WTC11 (cell line): ENCODE measurements at regions not wholly inside any gene's neighbourhood (a gene's known extent, or its start where the extent isn't known, plus 50 kb on each side); places are given as distances from the start of the nearest gene placed in this dataset.

Experiments used
- ATF1 ChIP-seq: sonication (generic); formaldehyde crosslinking; IDR thresholded peaks from 2 replicates; pipeline ENCODE4 v1.8.1; 2023; ENCODE audit warnings: mild to moderate bottlenecking, moderate library complexity, missing genetic modification reagents
- ATF2 ChIP-seq: sonication (generic); formaldehyde crosslinking; IDR thresholded peaks from 2 replicates; pipeline ENCODE4 v1.8.1; 2022; ENCODE audit warnings: low read depth, missing genetic modification reagents, borderline replicate concordance
- CTCF ChIP-seq: fragments of 200-600 bp; IDR thresholded peaks from 2 replicates; pipeline ENCODE4 v1.8.0; 2022; ENCODE audit warnings: antibody characterized with exemption
- E2F1 ChIP-seq: sonication (generic); formaldehyde crosslinking; IDR thresholded peaks from 2 replicates; pipeline ENCODE4 v1.8.0; 2022; ENCODE audit warnings: mild to moderate bottlenecking, missing genetic modification reagents
- ESRRA ChIP-seq: sonication (generic); formaldehyde crosslinking; IDR thresholded peaks from 2 replicates; pipeline ENCODE4 v1.8.1; 2022; ENCODE audit warnings: mild to moderate bottlenecking, missing genetic modification reagents, borderline replicate concordance
- ETV6 ChIP-seq: sonication (generic); formaldehyde crosslinking; IDR thresholded peaks from 2 replicates; pipeline ENCODE4 v1.8.1; 2022; ENCODE audit warnings: mild to moderate bottlenecking, missing genetic modification reagents
- FOXJ3 ChIP-seq: sonication (generic); formaldehyde crosslinking; IDR thresholded peaks from 2 replicates; pipeline ENCODE4 v1.9.0; 2021; ENCODE audit warnings: missing genetic modification reagents, mild to moderate bottlenecking, borderline replicate concordance
- MAX ChIP-seq: sonication (generic); formaldehyde crosslinking; IDR thresholded peaks from 2 replicates; pipeline ENCODE4 v1.8.0; 2022; ENCODE audit warnings: mild to moderate bottlenecking, missing genetic modification reagents
- NR1H2 ChIP-seq: sonication (generic); formaldehyde crosslinking; IDR thresholded peaks from 2 replicates; pipeline ENCODE4 v1.9.0; 2021; ENCODE audit warnings: mild to moderate bottlenecking, moderate library complexity, missing genetic modification reagents
- NR3C1 ChIP-seq: sonication (generic); formaldehyde crosslinking; conservative IDR thresholded peaks from 2 replicates; pipeline ENCODE4 v1.8.1; 2023; ENCODE audit warnings: low read depth, mild to moderate bottlenecking, missing genetic modification reagents
- USF1 ChIP-seq: sonication (generic); formaldehyde crosslinking; IDR thresholded peaks from 2 replicates; pipeline ENCODE4 v1.8.0; 2022; ENCODE audit warnings: mild to moderate bottlenecking, missing genetic modification reagents
- USF2 ChIP-seq: sonication (generic); formaldehyde crosslinking; IDR thresholded peaks from 2 replicates; pipeline ENCODE4 v1.8.1; 2023; ENCODE audit warnings: mild to moderate bottlenecking, missing genetic modification reagents, moderate library complexity
- TF ChIP-seq, protein P1 (sequence below): fragments of 250-450 bp; sonication (Bioruptor Pico); IDR thresholded peaks from 2 replicates; pipeline ENCODE4 v1.9.0; 2021; ENCODE audit warnings: mild to moderate bottlenecking
- TF ChIP-seq, protein P2 (sequence below): sonication (generic); formaldehyde crosslinking; conservative IDR thresholded peaks from 2 replicates; pipeline ENCODE4 v1.8.1; 2022; ENCODE audit warnings: mild to moderate bottlenecking, missing genetic modification reagents

- no peak for TF ChIP-seq ETV6 (CRISPR knock-in tag)
- no peak for TF ChIP-seq ATF2
- TF ChIP-seq CTCF, result no peak
- TF ChIP-seq USF1 (CRISPR knock-in tag), result no peak
- no peak for TF ChIP-seq E2F1 (CRISPR knock-in tag)
- TF ChIP-seq, protein P1, sequence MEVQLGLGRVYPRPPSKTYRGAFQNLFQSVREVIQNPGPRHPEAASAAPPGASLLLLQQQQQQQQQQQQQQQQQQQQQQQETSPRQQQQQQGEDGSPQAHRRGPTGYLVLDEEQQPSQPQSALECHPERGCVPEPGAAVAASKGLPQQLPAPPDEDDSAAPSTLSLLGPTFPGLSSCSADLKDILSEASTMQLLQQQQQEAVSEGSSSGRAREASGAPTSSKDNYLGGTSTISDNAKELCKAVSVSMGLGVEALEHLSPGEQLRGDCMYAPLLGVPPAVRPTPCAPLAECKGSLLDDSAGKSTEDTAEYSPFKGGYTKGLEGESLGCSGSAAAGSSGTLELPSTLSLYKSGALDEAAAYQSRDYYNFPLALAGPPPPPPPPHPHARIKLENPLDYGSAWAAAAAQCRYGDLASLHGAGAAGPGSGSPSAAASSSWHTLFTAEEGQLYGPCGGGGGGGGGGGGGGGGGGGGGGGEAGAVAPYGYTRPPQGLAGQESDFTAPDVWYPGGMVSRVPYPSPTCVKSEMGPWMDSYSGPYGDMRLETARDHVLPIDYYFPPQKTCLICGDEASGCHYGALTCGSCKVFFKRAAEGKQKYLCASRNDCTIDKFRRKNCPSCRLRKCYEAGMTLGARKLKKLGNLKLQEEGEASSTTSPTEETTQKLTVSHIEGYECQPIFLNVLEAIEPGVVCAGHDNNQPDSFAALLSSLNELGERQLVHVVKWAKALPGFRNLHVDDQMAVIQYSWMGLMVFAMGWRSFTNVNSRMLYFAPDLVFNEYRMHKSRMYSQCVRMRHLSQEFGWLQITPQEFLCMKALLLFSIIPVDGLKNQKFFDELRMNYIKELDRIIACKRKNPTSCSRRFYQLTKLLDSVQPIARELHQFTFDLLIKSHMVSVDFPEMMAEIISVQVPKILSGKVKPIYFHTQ (CRISPR knock-in tag), result no peak
- no peak for TF ChIP-seq ESRRA (CRISPR knock-in tag)
- no peak for TF ChIP-seq ATF1 (CRISPR knock-in tag)
- no peak for TF ChIP-seq NR3C1 (CRISPR knock-in tag)
- TF ChIP-seq, protein P2, sequence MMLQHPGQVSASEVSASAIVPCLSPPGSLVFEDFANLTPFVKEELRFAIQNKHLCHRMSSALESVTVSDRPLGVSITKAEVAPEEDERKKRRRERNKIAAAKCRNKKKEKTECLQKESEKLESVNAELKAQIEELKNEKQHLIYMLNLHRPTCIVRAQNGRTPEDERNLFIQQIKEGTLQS, result no peak
- no peak for TF ChIP-seq FOXJ3
- TF ChIP-seq NR1H2 (CRISPR knock-in tag), result no peak
- TF ChIP-seq MAX (CRISPR knock-in tag), result no peak
- TF ChIP-seq USF2 (CRISPR knock-in tag), result no peak
Observed at GRCh38 chr12:28936221-28936620, 212.9 kb upstream of the FAR2 start.
